HG02571 (cell line): ENCODE measurements at regions not wholly inside any gene's neighbourhood (a gene's known extent, or its start where the extent isn't known, plus 50 kb on each side); places are given as distances from the start of the nearest gene placed in this dataset.
"Not testable (repeated sequence)": the region's sequence is repeated elsewhere in the genome, so short reads cannot be mapped to it uniquely, and the experiment has no call there.

ENCODE experiments used
- ATAC-seq: cut with Tn5 transposase; IDR thresholded peaks from one replicate; pipeline ENCODE4 v1.9.1; 2021; ENCODE audit warnings: mild to moderate bottlenecking, moderate library complexity; ENCODE audit not compliant: unreplicated experiment

- no peak for ATAC-seq
These were observed 71.1 kb downstream of the FAM50B start for GRCh38 chr6:3920321-3920720.

GRCh38 chr6:3921663-3922062, 72.5 kb downstream of the FAM50B start:
- no peak for ATAC-seq

DNA sequence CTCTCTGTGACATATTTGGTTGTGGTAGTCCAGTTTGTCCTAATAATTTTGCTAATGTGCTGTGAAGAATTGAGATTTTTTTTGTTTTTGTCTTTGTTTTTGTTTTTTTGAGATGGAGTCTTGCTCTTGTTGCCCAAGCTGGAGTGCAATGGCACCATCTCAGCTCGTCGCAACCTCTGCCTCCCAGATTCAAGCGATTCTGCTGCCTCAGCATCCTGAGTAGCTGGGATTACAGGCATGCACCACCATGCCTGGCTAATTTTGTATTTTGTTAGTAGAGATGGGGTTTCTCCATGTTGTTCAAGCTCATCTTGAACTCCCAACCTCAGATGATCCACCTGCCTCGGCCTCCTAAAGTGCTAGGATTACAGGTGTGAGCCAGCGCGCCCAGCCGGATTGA, 73.4 kb downstream of the FAM50B start:
- not testable (repeated sequence) for ATAC-seq

DNA sequence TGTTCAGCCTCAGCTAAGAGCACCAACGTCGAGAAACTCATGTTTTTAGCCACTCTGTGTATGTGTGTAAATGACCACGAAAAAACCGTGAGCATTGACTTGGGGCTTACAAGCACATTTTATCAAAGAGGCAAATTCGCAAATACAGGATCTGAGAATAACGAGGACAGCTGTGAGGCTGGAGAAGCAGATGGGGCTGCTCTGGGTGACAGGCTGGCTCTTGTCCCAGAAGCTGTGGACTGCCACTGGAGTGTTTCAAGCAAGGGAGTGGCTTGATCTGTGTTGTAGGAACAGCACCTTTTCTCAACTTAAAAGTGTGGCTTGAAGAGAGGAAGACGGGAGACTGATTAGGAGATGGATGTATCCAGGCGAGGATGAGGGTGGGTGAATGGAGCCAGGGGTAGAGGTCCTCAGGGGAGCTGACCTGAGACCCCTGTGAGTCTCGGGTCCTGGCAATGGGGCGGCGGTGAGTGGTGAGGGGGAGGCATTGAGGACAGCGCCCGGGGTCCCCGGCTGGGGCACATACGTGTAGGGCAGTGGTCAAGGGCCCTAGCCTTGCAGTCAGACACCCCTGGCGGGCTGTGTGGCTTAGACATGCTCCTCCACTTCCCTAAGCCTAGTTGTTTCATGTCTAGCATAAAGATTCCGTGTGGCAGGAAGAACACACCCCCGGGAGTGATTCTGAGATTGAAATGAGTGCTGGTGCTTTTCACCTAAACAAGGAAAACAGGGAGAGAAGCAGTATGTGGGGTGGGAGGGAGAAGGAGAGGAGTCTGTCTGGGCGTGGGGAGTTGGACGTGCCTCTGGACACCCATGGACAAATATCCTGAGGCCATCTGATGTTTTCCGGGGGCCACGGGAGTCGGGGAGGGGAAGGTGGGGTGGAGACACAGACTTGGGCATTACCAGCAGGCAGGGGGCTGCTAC, 76.3 kb downstream of the FAM50B start:
- not testable (repeated sequence) for ATAC-seq

- no peak for ATAC-seq
These were observed 76.9 kb downstream of the FAM50B start for GRCh38 chr6:3926150-3926482.

GRCh38 chr6:3928111-3928510, 78.9 kb downstream of the FAM50B start:
- no peak for ATAC-seq

- no peak for ATAC-seq
These were observed 80.2 kb downstream of the FAM50B start for GRCh38 chr6:3929281-3929798.

- no peak for ATAC-seq
These were observed 88.3 kb downstream of the FAM50B start for GRCh38 chr6:3937438-3937837.

GRCh38 chr6:3938715-3939367, 89.7 kb downstream of the FAM50B start:
- no peak for ATAC-seq

GRCh38 chr6:3939368-3939958, 90.3 kb downstream of the FAM50B start:
- no peak for ATAC-seq

DNA sequence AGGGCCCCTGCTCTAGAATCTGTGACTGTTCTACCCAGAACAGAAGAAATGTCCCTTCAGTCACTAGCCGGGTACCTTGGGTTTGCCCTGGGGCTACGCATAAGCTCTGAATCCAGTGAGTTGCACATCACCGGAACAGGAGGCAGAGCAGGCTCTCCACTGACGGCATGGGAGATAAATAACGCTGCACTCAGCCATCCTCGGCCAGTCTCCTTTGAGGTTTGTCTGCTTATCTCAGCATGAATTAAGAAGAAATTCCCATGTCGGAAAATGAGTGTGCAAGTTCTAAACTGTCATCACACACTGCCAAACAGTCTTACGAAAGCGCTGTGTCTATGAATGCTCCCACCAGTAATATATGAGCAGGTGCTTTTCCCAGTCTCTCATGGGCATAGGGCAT, 90.8 kb downstream of the FAM50B start:
- ATAC-seq: no peak

DNA sequence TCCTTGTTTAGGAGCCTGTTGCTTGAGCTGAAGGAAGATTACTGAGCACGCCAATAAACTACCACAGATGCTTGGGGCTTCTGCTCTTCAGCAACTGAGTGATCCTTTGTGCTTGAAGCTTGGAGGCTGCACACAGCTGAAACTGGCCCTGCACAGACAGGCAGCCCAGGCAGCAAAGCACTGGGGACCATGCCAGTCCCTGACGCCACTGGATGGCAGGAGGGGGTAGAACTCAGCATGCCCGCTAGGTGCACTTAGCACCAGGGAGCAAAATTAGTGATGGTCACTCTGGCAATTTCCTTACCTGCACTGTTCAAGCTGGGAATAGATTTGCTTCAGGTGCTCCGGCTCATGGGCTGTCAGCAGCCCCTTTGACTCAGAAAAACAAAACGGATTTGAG, 91.5 kb downstream of the FAM50B start:
- ATAC-seq: no peak

DNA sequence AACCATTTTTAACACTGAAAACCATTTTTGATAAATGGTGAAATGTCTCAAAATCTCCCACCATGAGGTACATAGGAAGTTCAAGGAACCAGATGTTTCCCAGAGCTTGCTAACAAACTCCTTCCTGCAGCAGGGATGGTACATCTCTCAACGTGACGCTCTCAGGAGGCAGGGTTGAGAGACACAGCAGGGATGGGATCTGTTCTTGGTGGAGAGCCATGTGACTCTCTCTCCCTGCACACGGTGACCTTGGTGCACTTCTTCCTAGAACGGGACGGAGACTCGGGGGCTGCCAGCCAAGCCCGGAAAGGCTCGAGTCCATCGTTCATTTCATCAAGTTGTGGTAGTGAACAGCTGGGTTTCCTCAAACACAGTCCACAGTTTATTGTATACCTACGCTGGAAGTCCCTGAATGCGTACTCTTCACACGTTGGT, 94.2 kb downstream of the FAM50B start:
- ATAC-seq: no peak

GRCh38 chr6:3944246-3944645, 95.1 kb downstream of the FAM50B start:
- ATAC-seq: no peak

DNA sequence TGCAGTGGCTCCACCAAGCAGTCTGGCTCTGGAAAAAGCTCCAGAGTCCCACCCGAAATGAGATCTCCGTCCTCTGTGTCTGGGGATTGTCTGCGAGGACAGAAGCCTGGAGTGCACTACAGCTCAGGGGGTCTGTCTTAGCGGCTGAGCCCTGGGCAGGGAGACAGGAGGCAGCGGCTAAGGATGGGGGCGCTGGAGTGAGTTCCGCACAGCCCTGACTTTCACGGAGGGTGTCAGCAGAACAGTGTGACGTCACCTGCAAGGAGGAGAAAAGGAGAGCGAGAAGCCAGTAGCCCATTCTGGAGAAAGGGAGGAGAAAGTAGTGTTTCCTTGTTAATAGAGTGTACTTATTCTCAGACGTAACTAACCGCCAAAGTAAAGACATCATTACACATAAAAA, 97.6 kb downstream of the FAM50B start:
- ATAC-seq: no peak

- no peak for ATAC-seq
These were observed 99.7 kb downstream of the FAM50B start for GRCh38 chr6:3948866-3949265.

DNA sequence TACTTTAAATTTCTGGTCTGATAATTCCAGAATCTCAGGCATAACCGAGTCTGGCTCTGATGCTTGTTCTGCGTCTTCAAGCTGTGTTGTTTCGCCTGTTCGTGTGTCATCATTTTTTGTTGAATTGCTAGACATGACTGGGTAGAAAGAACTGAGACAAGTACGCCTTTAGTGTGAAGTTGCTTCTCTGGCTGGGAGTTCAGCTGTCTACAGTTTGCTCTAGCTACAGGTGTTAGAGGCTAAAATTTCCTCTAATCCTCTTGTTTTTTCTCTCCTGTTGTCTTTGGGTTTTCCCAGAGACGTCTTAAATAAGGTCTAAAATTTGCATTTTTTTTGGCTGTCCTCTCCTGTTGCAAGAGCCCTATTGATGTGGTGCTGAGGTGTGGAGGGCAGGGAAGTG, 100.3 kb downstream of the FAM50B start:
- ATAC-seq: no peak

DNA sequence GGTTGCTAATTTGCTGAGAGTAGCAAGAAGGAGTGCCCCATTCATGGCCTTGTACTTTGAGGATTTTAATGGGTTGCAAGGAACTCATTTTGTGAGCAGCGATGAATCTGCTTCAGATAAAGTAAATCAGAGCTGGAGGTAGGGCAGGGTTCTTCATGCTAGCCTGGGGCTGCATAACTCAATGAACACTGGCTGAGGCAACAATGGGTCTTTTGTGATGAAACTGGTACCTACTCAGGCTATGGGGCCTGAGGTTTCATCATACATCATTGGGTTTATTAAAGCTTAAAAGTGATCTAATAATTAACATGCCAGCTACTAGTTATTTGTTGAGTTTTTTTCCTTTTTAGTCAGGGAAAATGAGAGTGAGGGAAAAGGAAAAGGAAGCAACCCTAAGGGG, 106.9 kb downstream of the FAM50B start:
- ATAC-seq: no peak

DNA sequence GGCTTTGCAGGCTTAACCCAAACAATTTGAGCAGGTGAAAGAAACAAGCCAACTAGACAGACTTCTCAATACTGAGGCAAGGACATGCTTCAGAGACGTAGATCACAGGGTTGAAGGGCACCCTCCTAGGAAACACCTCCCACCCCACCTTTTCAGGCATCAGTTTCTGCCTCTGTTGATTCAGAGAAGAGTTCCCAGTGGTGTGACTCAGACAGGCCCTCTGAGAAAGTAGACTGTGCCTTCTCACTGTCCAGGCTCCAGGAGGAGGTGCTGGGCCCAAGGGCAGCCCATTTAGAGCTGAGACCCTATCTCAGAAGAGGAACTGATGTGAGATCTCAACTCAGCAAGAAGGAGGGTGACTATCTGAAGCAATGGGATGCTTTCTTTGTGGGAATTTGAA, 108.1 kb downstream of the FAM50B start:
- ATAC-seq: no peak

DNA sequence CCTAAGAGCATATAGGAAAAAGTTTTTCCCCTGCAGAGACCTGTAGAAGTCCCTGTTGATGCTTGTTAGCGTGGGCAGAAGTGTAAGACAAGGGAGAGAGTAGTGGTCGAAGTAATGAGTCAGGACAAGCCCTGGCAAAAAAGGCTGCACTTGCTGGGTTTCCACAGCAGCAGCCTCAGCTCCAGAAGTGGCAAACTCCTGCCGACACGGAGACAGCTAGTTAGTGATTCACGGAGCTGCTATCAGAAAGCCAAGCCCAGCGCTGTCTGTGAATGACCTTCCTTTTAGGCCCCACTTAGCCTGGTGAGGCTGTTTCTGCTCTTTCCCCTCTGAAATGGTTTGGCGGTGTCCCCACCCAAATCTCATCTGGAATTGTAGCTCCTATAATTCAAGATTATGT, 109.1 kb downstream of the FAM50B start:
- ATAC-seq: no peak

- no peak for ATAC-seq
These were observed 110.2 kb downstream of the FAM50B start for GRCh38 chr6:3959385-3959784.
